Loucy (cell line): ENCODE measurements at regions not wholly inside any gene's neighbourhood (a gene's known extent, or its start where the extent isn't known, plus 50 kb on each side); places are given as distances from the start of the nearest gene placed in this dataset.

ENCODE experiments used
- EZH2phosphoT487 ChIP-seq: fragments of 200-600 bp; IDR thresholded peaks from 2 replicates; pipeline ENCODE4 v1.6.1; 2018; ENCODE audit warnings: antibody characterized with exemption, mild to moderate bottlenecking, moderate library complexity, borderline replicate concordance
- TF ChIP-seq, protein P1 (sequence below): fragments of 200-600 bp; sonication (generic); conservative IDR thresholded peaks from 2 replicates; pipeline ENCODE4 v1.5.1; 2014; ENCODE audit warnings: mild to moderate bottlenecking, antibody characterized with exemption, low read length

DNA sequence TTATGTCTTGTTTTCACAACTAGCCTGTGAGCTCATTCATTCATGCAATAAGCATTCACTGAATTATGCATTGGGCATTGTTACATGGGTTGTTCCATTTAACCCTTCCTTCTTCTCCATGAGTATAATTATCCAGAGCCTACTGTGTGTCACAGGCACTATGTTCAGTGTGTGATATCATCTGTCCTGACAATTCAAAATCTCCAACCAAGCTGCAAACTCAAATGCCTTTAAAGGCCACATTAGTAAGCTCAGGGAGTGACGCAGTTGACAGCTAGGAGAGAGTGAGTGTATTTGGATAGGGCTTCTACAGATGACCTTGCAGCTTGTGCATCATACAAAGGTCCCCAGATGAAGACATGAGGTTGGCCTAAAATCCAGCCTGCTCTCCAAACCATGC, 289.5 kb downstream of the OMA1 start:
- TF ChIP-seq, protein P1, sequence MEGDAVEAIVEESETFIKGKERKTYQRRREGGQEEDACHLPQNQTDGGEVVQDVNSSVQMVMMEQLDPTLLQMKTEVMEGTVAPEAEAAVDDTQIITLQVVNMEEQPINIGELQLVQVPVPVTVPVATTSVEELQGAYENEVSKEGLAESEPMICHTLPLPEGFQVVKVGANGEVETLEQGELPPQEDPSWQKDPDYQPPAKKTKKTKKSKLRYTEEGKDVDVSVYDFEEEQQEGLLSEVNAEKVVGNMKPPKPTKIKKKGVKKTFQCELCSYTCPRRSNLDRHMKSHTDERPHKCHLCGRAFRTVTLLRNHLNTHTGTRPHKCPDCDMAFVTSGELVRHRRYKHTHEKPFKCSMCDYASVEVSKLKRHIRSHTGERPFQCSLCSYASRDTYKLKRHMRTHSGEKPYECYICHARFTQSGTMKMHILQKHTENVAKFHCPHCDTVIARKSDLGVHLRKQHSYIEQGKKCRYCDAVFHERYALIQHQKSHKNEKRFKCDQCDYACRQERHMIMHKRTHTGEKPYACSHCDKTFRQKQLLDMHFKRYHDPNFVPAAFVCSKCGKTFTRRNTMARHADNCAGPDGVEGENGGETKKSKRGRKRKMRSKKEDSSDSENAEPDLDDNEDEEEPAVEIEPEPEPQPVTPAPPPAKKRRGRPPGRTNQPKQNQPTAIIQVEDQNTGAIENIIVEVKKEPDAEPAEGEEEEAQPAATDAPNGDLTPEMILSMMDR, result no peak
- no peak for TF ChIP-seq EZH2phosphoT487
